A549 (cell line): ENCODE measurements at regions not wholly inside any gene's neighbourhood (a gene's known extent, or its start where the extent isn't known, plus 50 kb on each side); places are given as distances from the start of the nearest gene placed in this dataset.

Experiments
- CTCF ChIP-seq: fragments of >200 bp; sonication (Bioruptor Twin); formaldehyde crosslinking; IDR thresholded peaks from 3 replicates; pipeline ENCODE4 v1.5.1; 2016
- PBX3 ChIP-seq: IDR thresholded peaks from 2 replicates; pipeline ENCODE4 v1.6.1; 2012

GRCh38 chr1:5053744-5054143, 399.3 kb downstream of the AJAP1 start:
- TF ChIP-seq CTCF (no peak), PBX3 (no peak)
